Endothelial cell (in vitro differentiated cells): ENCODE measurements at regions not wholly inside any gene's neighbourhood (a gene's known extent, or its start where the extent isn't known, plus 50 kb on each side); places are given as distances from the start of the nearest gene placed in this dataset.

Source experiments
- DNase-seq: peaks from one replicate; pipeline ENCODE4 v3.0.0; 2021; ENCODE audit warnings: low spot score
- H3K27ac Mint-ChIP-seq: one replicate; pipeline ENCODE4 v1.8.0; 2021; ENCODE audit warnings: mixed read lengths, inconsistent platforms; ENCODE audit not compliant: unreplicated experiment
- H3K27me3 Mint-ChIP-seq: one replicate; pipeline ENCODE4 v1.8.0; 2021; ENCODE audit warnings: mild to moderate bottlenecking, moderate library complexity, mixed read lengths, inconsistent platforms; ENCODE audit not compliant: unreplicated experiment
- H3K36me3 Mint-ChIP-seq: one replicate; pipeline ENCODE4 v1.8.0; 2021; ENCODE audit warnings: mild to moderate bottlenecking, low read depth, mixed read lengths, inconsistent platforms; ENCODE audit not compliant: unreplicated experiment
- H3K4me1 Mint-ChIP-seq: one replicate; pipeline ENCODE4 v1.8.0; 2021; ENCODE audit warnings: mild to moderate bottlenecking, mixed read lengths, inconsistent platforms; ENCODE audit not compliant: unreplicated experiment
- H3K4me3 Mint-ChIP-seq: one replicate; pipeline ENCODE4 v1.8.0; 2021; ENCODE audit warnings: mild to moderate bottlenecking, mixed read lengths, inconsistent platforms; ENCODE audit not compliant: unreplicated experiment
- H3K9me3 Mint-ChIP-seq: one replicate; pipeline ENCODE4 v1.8.0; 2021; ENCODE audit warnings: mixed read lengths, inconsistent platforms; ENCODE audit not compliant: unreplicated experiment
- TF ChIP-seq, protein P1 (sequence below): fragments of 200-600 bp; sonication (generic); IDR thresholded peaks from one replicate; pipeline ENCODE4 v1.5.0; 2021; ENCODE audit warnings: antibody characterized with exemption; ENCODE audit not compliant: unreplicated experiment

DNA sequence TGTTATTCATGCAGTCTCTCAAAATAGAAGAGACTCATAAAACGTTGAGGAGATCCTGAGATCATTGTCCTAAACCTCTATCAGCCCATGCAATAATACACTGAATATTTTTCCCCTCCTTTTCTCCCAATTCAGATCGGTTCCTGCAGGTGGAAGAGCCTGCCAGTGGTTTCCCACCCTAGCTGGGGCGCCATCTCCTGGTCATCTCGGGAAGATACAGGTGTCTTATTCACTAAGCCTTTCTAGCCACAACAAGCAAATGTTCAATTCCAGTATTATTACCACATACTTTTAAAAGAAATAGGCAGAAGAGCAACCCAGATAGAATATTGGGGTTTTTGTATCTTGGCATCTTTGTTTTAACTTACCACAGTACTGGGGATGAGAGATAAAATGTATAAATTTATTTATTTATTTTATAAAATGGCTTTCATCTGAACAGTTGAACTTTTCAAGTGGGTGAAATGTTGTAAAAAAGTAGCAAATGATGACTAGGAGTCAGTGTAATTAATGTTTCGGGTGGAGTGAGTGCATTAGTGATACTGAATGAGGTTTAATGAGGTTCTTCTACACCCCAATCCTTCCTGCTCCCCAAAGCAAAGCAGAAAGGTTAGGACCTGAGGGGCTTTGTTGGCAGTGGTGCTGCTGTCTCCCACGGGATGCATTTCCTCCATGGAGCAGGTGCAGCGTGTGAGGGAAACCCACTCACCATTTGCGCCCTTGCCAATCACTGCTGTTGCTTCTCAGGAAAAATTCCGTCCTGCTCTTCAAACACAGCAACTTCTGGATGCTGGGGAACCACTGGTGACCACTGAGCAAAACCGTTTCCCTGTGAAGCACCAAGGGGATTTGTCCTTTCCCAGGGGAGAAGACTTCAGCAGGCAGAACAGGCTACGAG is 147.1 kb upstream of the FHL2 start:
- TF ChIP-seq, protein P1, sequence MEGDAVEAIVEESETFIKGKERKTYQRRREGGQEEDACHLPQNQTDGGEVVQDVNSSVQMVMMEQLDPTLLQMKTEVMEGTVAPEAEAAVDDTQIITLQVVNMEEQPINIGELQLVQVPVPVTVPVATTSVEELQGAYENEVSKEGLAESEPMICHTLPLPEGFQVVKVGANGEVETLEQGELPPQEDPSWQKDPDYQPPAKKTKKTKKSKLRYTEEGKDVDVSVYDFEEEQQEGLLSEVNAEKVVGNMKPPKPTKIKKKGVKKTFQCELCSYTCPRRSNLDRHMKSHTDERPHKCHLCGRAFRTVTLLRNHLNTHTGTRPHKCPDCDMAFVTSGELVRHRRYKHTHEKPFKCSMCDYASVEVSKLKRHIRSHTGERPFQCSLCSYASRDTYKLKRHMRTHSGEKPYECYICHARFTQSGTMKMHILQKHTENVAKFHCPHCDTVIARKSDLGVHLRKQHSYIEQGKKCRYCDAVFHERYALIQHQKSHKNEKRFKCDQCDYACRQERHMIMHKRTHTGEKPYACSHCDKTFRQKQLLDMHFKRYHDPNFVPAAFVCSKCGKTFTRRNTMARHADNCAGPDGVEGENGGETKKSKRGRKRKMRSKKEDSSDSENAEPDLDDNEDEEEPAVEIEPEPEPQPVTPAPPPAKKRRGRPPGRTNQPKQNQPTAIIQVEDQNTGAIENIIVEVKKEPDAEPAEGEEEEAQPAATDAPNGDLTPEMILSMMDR = peak; percentile 77
- H3K4me1 Mint-ChIP-seq = peaks cover 10% of the 10 kb centered on the region
- peaks cover 3% of the 10 kb centered on the region for H3K27me3 Mint-ChIP-seq
- H3K27ac Mint-ChIP-seq = peak overlapping the region; percentile 27
- peaks cover 3% of the 10 kb centered on the region for H3K36me3 Mint-ChIP-seq
- H3K4me3 Mint-ChIP-seq = no peak overlapping the region
- DNase-seq = peak; percentile 80
- H3K9me3 Mint-ChIP-seq = no peaks in the 10 kb centered on the region

DNA sequence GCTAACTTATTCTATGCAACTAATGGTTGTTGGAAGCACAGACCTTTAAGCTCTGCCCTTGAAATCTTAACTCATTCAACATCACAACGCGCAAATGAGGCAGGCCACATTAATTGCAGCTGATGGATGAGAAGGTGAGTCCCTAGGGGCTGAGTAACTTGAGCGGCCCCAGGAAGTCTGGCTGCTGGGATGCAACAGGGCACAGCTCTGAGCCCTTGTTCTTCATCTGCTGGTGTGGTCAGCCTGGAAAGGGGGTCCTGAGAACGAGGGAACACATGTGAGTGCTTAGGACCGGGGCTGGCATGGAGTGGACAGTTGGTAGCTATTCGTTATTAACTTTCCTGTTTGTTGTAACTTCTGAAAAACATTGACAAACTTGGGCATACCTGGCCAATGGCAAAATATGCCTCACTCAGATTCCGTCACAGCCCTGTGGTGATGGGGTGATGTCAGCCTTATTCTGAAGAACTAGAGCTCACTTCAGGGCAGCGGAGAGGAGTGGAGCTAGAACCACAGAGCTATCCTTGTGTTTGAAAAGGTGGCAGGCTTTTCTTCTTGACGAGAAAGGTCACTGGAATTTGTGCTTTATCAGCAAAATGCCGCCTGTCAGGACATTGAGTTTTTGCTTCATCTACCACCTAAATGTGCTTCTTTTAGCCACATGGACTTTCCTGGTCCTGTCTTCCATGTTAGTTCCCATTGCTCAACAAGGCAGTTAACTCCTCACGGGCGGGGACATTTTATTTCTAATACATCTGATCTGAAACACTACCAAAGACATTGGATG is 145.9 kb upstream of the FHL2 start:
- TF ChIP-seq, protein P1 = no peak
- no peak for DNase-seq
- Mint-ChIP-seq H3K4me1 (peaks cover 17% of the 10 kb centered on the region), H3K36me3 (peaks cover 3% of the 10 kb centered on the region), H3K27me3 (peaks cover 3% of the 10 kb centered on the region), H3K9me3 (no peaks in the 10 kb centered on the region), H3K4me3 (no peak overlapping the region), H3K27ac (no peak overlapping the region)

DNA sequence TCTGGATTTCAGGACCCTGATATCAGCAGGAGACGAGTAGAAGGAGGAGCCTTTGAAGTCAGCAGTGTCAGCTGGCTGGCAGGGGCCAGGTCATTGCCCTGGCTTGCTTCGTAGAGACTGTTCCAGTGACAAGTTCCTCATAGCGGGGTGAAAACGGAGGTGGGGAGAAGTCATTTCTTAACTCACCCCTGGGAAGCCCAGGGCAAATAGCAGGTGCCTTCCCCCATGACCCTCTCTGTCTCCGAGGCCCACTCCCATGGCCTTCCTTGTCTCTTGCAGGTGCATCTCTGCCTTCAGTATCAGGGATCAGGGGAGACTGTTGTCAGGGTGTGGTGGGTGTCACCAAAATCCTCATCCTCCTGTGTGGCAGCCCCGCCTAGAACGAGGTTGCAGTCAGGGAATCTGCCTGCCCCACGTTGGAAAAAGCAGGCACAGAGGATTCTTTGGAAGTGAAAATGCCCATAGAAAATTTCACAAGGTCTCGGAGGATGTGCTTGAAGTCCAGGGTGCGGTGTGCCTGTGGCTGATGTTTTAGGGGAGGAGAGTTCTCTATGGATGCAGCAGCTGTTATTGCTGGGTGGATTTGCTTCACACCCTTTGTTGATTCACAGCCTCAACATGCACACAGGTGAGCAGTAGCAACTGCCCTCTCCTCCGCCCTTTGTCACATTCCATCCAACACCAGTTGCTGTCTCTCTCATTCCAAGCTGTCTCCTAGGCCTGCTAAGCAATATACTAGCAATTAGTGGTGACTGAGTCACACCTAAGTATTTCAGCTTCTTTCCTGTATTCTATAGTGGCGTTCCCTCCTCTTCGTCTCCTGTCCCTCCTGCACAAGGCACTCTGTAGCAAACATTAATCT is 142.6 kb upstream of the FHL2 start:
- Mint-ChIP-seq H3K9me3 (no peaks in the 10 kb centered on the region), H3K4me3 (no peak overlapping the region), H3K27me3 (peaks cover 1% of the 10 kb centered on the region), H3K4me1 (peaks cover 17% of the 10 kb centered on the region), H3K36me3 (peaks cover 3% of the 10 kb centered on the region), H3K27ac (no peak overlapping the region)
- TF ChIP-seq, protein P1 = no peak
- no peak for DNase-seq

DNA sequence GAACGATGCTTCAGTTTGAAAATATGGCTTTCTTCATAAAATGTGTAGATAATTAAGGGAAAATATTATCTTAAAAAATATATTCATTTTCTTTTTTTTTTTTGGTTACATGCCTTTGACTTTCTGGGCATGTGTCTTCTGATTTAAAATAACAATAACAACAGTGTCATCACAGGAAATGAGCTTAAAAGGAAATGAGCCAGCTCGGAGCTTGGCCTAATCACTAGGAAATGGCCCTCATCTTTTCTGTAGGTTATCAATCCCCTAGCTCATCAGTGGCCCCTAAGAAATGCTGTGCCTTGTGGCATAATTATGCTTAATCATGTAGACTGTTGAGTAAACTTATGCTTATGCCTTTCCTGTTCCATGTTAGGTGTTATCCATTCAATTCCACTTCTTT is 141.8 kb upstream of the FHL2 start:
- no peak overlapping the region for H3K4me3 Mint-ChIP-seq
- H3K27me3 Mint-ChIP-seq = peaks cover 1% of the 10 kb centered on the region
- peaks cover 15% of the 10 kb centered on the region for H3K4me1 Mint-ChIP-seq
- H3K27ac Mint-ChIP-seq = no peak overlapping the region
- no peaks in the 10 kb centered on the region for H3K9me3 Mint-ChIP-seq
- H3K36me3 Mint-ChIP-seq = peaks cover 3% of the 10 kb centered on the region
- DNase-seq = no peak
- TF ChIP-seq, protein P1 = no peak
